ENCODE measurements at regions not wholly inside any gene's neighbourhood (a gene's known extent, or its start where the extent isn't known, plus 50 kb on each side); places are given as distances from the start of the nearest gene placed in this dataset.

DNA sequence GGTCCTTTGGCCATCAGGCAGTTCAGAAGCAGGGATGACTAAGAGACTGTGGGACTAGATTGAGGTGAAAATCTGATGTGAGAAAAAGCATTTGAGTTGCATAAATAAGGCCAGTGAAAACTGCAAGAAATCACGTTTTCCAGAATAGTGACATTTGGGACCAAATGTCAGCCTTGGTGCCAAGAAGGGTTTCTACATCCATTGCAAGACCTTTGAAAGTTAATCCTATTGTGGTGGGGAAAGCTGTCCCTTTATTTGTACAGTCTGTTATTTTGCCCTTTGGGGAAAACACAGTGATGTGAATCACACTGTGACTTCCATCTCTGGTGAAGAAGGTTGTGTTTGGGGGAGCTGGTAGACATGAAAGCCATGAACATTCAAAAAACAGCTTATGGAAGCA lies 153.5 kb upstream of the SIX2 start:
- no peak for TF ChIP-seq POLR2A (IDR thresholded peaks at IDR 0.05)
- TF ChIP-seq, protein P1, sequence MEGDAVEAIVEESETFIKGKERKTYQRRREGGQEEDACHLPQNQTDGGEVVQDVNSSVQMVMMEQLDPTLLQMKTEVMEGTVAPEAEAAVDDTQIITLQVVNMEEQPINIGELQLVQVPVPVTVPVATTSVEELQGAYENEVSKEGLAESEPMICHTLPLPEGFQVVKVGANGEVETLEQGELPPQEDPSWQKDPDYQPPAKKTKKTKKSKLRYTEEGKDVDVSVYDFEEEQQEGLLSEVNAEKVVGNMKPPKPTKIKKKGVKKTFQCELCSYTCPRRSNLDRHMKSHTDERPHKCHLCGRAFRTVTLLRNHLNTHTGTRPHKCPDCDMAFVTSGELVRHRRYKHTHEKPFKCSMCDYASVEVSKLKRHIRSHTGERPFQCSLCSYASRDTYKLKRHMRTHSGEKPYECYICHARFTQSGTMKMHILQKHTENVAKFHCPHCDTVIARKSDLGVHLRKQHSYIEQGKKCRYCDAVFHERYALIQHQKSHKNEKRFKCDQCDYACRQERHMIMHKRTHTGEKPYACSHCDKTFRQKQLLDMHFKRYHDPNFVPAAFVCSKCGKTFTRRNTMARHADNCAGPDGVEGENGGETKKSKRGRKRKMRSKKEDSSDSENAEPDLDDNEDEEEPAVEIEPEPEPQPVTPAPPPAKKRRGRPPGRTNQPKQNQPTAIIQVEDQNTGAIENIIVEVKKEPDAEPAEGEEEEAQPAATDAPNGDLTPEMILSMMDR (IDR thresholded peaks at IDR 0.05), result no peak
